HEK293 (cell line): ENCODE measurements at regions not wholly inside any gene's neighbourhood (a gene's known extent, or its start where the extent isn't known, plus 50 kb on each side); places are given as distances from the start of the nearest gene placed in this dataset.

ENCODE experiments used
- CTCF ChIA-PET: fragments of 350-600 bp; formaldehyde crosslinking; extraction: SDS; loops from one replicate; lab custom pipeline; 2021; ENCODE audit warnings: antibody characterized with exemption; lab: Yijun Ruan, JAX
- POLR2A ChIA-PET: fragments of 300-600 bp; formaldehyde crosslinking; extraction: SDS; loops from one replicate; lab custom pipeline; 2020; ENCODE audit warnings: antibody characterized with exemption, inconsistent platforms; lab: Yijun Ruan, JAX
- H3K27ac ChIP-seq: fragments of 200-500 bp; sonication (Bioruptor generic); 2 replicates; pipeline ENCODE4 v1.5.1; 2014; ENCODE audit warnings: low read depth, low read length, control low read depth, inconsistent platforms; ENCODE audit errors: extremely low read depth
- H3K36me3 ChIP-seq, 2 experiments: fragments of 200-500 bp in 1 of 2; sonication (Bioruptor generic) in 1 of 2; 1 replicate in 1 of 2; 2 replicates in 1 of 2; pipeline ENCODE4 v1.5.1; 2014 to 2017; ENCODE audit warnings: inconsistent platforms in 2 of 2, low read length in 2 of 2; ENCODE audit not compliant: control insufficient read depth in 2 of 2, insufficient read depth in 1 of 2
- H3K4me1 ChIP-seq: fragments of 200-500 bp; sonication (Bioruptor generic); 2 replicates; pipeline ENCODE4 v1.5.1; 2014; ENCODE audit warnings: mild to moderate bottlenecking, low read length, inconsistent platforms; ENCODE audit not compliant: control insufficient read depth, insufficient read depth
- H3K4me3 ChIP-seq: 2 replicates; pipeline ENCODE4 v1.5.1; 2011; ENCODE audit warnings: low read depth, mild to moderate bottlenecking, control low read depth, low read length, moderate library complexity
- H3K9me3 ChIP-seq: fragments of 200-500 bp; sonication (Bioruptor generic); 2 replicates; pipeline ENCODE4 v1.5.1; 2014; ENCODE audit warnings: low read depth, low read length, inconsistent platforms; ENCODE audit not compliant: control insufficient read depth, insufficient read depth
- GLI2 ChIP-seq: fragments of 450-650 bp; formaldehyde crosslinking; IDR thresholded peaks from 2 replicates; pipeline ENCODE4; 2017; ENCODE audit warnings: missing biosample characterization, missing genetic modification characterization, low read depth, borderline replicate concordance
- PRDM1 ChIP-seq: fragments of 450-650 bp; formaldehyde crosslinking; IDR thresholded peaks from 2 replicates; pipeline ENCODE4; 2016; ENCODE audit warnings: missing biosample characterization, missing genetic modification characterization
- RBAK ChIP-seq: fragments of 450-650 bp; formaldehyde crosslinking; IDR thresholded peaks from 2 replicates; pipeline ENCODE4 v1.5.1; 2016; ENCODE audit warnings: missing biosample characterization, missing genetic modification characterization
- SP7 ChIP-seq: fragments of 450-650 bp; formaldehyde crosslinking; IDR thresholded peaks from 2 replicates; pipeline ENCODE4 v1.5.1; 2016; ENCODE audit warnings: missing biosample characterization, missing genetic modification characterization
- ZBTB11 ChIP-seq: fragments of 450-650 bp; formaldehyde crosslinking; conservative IDR thresholded peaks from 2 replicates; pipeline ENCODE4 v1.5.1; 2016; ENCODE audit warnings: low read depth, missing biosample characterization, missing genetic modification characterization
- ZBTB20 ChIP-seq: fragments of 450-650 bp; formaldehyde crosslinking; IDR thresholded peaks from 2 replicates; pipeline ENCODE4 v1.5.1; 2016; ENCODE audit warnings: missing biosample characterization, missing genetic modification characterization
- ZBTB49 ChIP-seq: fragments of 450-650 bp; formaldehyde crosslinking; IDR thresholded peaks from 2 replicates; pipeline ENCODE4 v1.5.1; 2016; ENCODE audit warnings: missing biosample characterization, missing genetic modification characterization, low read depth
- ZNF10 ChIP-seq: fragments of 450-650 bp; formaldehyde crosslinking; IDR thresholded peaks from 2 replicates; pipeline ENCODE4 v1.5.1; 2017; ENCODE audit warnings: missing biosample characterization, missing genetic modification characterization
- ZNF169 ChIP-seq: fragments of 450-650 bp; formaldehyde crosslinking; IDR thresholded peaks from 2 replicates; pipeline ENCODE4 v1.5.1; 2016; ENCODE audit warnings: missing biosample characterization, missing genetic modification characterization
- ZNF175 ChIP-seq: fragments of 450-650 bp; formaldehyde crosslinking; IDR thresholded peaks from 2 replicates; pipeline ENCODE4 v1.5.1; 2016; ENCODE audit warnings: missing biosample characterization, missing genetic modification characterization
- ZNF302 ChIP-seq: fragments of 450-650 bp; formaldehyde crosslinking; IDR thresholded peaks from 2 replicates; pipeline ENCODE4 v1.5.1; 2016; ENCODE audit warnings: missing biosample characterization, missing genetic modification characterization, low read depth
- ZNF324 ChIP-seq: fragments of 450-650 bp; formaldehyde crosslinking; IDR thresholded peaks from 2 replicates; pipeline ENCODE4 v1.5.1; 2016; ENCODE audit warnings: missing biosample characterization, missing genetic modification characterization
- ZNF518A ChIP-seq: fragments of 450-650 bp; formaldehyde crosslinking; conservative IDR thresholded peaks from 2 replicates; pipeline ENCODE4 v1.5.1; 2016; ENCODE audit warnings: low read depth, missing biosample characterization, missing genetic modification characterization
- ZNF596 ChIP-seq: fragments of 450-650 bp; IDR thresholded peaks from 2 replicates; pipeline ENCODE4 v1.5.0; 2018; ENCODE audit warnings: missing biosample characterization, mild to moderate bottlenecking, missing genetic modification characterization, moderate library complexity
- ZNF76 ChIP-seq: fragments of 450-650 bp; formaldehyde crosslinking; IDR thresholded peaks from 2 replicates; pipeline ENCODE4; 2016; ENCODE audit warnings: low read depth, missing biosample characterization, missing genetic modification characterization, borderline replicate concordance
- ZNF792 ChIP-seq: fragments of 450-650 bp; formaldehyde crosslinking; IDR thresholded peaks from 2 replicates; pipeline ENCODE4 v1.5.1; 2016; ENCODE audit warnings: missing biosample characterization, missing genetic modification characterization
- ZNF843 ChIP-seq: fragments of 450-650 bp; formaldehyde crosslinking; IDR thresholded peaks from 2 replicates; pipeline ENCODE4 v1.5.1; 2016; ENCODE audit warnings: missing biosample characterization, missing genetic modification characterization
- ZSCAN5A ChIP-seq: fragments of 450-650 bp; formaldehyde crosslinking; IDR thresholded peaks from 2 replicates; pipeline ENCODE4 v1.5.1; 2016; ENCODE audit warnings: missing biosample characterization, missing genetic modification characterization
- TF ChIP-seq, protein P1 (sequence below): fragments of 450-650 bp; formaldehyde crosslinking; IDR thresholded peaks from 2 replicates; pipeline ENCODE4 v1.5.1; 2016; ENCODE audit warnings: missing biosample characterization, missing genetic modification characterization
- TF ChIP-seq, protein P2 (sequence below): fragments of 450-650 bp; formaldehyde crosslinking; IDR thresholded peaks from 2 replicates; pipeline ENCODE4 v1.5.1; 2016; ENCODE audit warnings: missing biosample characterization, missing genetic modification characterization

GRCh38 chr3:117927825-117928224, 1106.8 kb downstream of the IGSF11 start:
- POLR2A ChIA-PET = no interaction called here

GRCh38 chr3:117928836-117929235, 1105.8 kb downstream of the IGSF11 start:
- POLR2A ChIA-PET = no interaction called here
- no peaks in the 10 kb centered on the region for H3K36me3 ChIP-seq
- no peaks in the 10 kb centered on the region for H3K9me3 ChIP-seq
- H3K27ac ChIP-seq = no peak overlapping the region
- CTCF ChIA-PET = interaction anchor here (0.5 to 0.6 kb wide), 2 partner anchors 9 to 1412 kb away, joined by 4 read pairs; no protein-coding TSS in a partner anchor
- H3K4me1 ChIP-seq = no peaks in the 10 kb centered on the region
- no peak overlapping the region for H3K4me3 ChIP-seq
- TF ChIP-seq ZNF518A = no peak
- no peak for TF ChIP-seq ZNF169 (tag by site-specific recombination)
- TF ChIP-seq ZNF792 (tag by site-specific recombination) = no peak
- TF ChIP-seq ZNF596 (tag by site-specific recombination) = no peak
- no peak for TF ChIP-seq ZNF843
- no peak for TF ChIP-seq ZSCAN5A
- TF ChIP-seq ZBTB11 (tag by site-specific recombination) = no peak
- no peak for TF ChIP-seq ZBTB20 (tag by site-specific recombination)
- TF ChIP-seq SP7 (tag by site-specific recombination) = no peak

More at GRCh38 chr3:117927825-117928224, 1106.8 kb downstream of the IGSF11 start:
- TF ChIP-seq, protein P1, sequence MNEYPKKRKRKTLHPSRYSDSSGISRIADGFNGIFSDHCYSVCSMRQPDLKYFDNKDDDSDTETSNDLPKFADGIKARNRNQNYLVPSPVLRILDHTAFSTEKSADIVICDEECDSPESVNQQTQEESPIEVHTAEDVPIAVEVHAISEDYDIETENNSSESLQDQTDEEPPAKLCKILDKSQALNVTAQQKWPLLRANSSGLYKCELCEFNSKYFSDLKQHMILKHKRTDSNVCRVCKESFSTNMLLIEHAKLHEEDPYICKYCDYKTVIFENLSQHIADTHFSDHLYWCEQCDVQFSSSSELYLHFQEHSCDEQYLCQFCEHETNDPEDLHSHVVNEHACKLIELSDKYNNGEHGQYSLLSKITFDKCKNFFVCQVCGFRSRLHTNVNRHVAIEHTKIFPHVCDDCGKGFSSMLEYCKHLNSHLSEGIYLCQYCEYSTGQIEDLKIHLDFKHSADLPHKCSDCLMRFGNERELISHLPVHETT (tag by site-specific recombination) = no peak
- TF ChIP-seq ZNF76 = no peak
- TF ChIP-seq ZBTB49 = no peak
- TF ChIP-seq PRDM1 = no peak
- no peak for TF ChIP-seq RBAK (tag by site-specific recombination)
- TF ChIP-seq ZNF175 = no peak
- TF ChIP-seq, protein P2, sequence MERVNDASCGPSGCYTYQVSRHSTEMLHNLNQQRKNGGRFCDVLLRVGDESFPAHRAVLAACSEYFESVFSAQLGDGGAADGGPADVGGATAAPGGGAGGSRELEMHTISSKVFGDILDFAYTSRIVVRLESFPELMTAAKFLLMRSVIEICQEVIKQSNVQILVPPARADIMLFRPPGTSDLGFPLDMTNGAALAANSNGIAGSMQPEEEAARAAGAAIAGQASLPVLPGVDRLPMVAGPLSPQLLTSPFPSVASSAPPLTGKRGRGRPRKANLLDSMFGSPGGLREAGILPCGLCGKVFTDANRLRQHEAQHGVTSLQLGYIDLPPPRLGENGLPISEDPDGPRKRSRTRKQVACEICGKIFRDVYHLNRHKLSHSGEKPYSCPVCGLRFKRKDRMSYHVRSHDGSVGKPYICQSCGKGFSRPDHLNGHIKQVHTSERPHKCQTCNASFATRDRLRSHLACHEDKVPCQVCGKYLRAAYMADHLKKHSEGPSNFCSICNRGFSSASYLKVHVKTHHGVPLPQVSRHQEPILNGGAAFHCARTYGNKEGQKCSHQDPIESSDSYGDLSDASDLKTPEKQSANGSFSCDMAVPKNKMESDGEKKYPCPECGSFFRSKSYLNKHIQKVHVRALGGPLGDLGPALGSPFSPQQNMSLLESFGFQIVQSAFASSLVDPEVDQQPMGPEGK (tag by site-specific recombination) = no peak
- no peak for TF ChIP-seq ZNF10 (tag by site-specific recombination)
- no peak for TF ChIP-seq ZNF324
- TF ChIP-seq ZNF302 = no peak
- TF ChIP-seq GLI2 (tag by site-specific recombination) = no peak
- no peak for TF ChIP-seq ZBTB20 (tag by site-specific recombination)
- TF ChIP-seq, all 188 proteins: peak for 0
- CTCF ChIA-PET = no interaction called here
- H3K4me1 ChIP-seq = no peaks in the 10 kb centered on the region
- H3K4me3 ChIP-seq = no peak overlapping the region
- no peaks in the 10 kb centered on the region for H3K9me3 ChIP-seq
- H3K27ac ChIP-seq = no peak overlapping the region
- H3K36me3 ChIP-seq = no peaks in the 10 kb centered on the region
